IMR-90 (cell line): ENCODE measurements at regions not wholly inside any gene's neighbourhood (a gene's known extent, or its start where the extent isn't known, plus 50 kb on each side); places are given as distances from the start of the nearest gene placed in this dataset.

Experiments used
- ATAC-seq: fragments of 200-7000 bp; cut with Tn5 transposase; 2 replicates; pipeline ENCODE4 v1.9.1; 2020; ENCODE audit warnings: low read depth, mild to moderate bottlenecking, moderate library complexity
- BruUV-seq: library from RNA; stranded (reverse); fragments of 400-500 nt; replicated peaks from 2 replicates; lab custom pipeline; 2021; lab: Mats Ljungman, UMichigan
- CTCF ChIA-PET: fragments of 300-600 bp; formaldehyde crosslinking; extraction: SDS; loops from one replicate; lab custom pipeline; 2021; ENCODE audit warnings: antibody characterized with exemption; lab: Yijun Ruan, JAX
- POLR2A ChIA-PET: fragments of 300-600 bp; sonication (Branson Sonifier 250); formaldehyde crosslinking; loops from one replicate; lab custom pipeline; 2022; ENCODE audit warnings: antibody characterized with exemption; ENCODE audit not compliant: unreplicated experiment; lab: Charles Lee
- DNase-seq: peaks from one replicate; pipeline ENCODE4 v3.0.0; 2013
- H2AFZ ChIP-seq: replicated peaks from 2 replicates; pipeline ENCODE3; 2013; ENCODE audit warnings: low read length, mild to moderate bottlenecking; ENCODE audit not compliant: poor library complexity
- H2AK5ac ChIP-seq: 2 replicates; pipeline ENCODE4 v1.6.1; 2013; ENCODE audit warnings: low read depth, low read length, inconsistent platforms
- H2AK9ac ChIP-seq: replicated peaks from 2 replicates; pipeline ENCODE3; 2013; ENCODE audit warnings: mild to moderate bottlenecking, low read depth, low read length, moderate library complexity; ENCODE audit not compliant: poor library complexity
- H2BK120ac ChIP-seq: 2 replicates; pipeline ENCODE4 v1.6.1; 2013; ENCODE audit warnings: low read depth, low read length, inconsistent platforms
- H2BK15ac ChIP-seq: 3 replicates; pipeline ENCODE4 v1.6.1; 2013; ENCODE audit warnings: low read depth, low read length, inconsistent platforms
- H2BK20ac ChIP-seq: 2 replicates; pipeline ENCODE4 v1.6.1; 2013; ENCODE audit warnings: low read depth, mild to moderate bottlenecking, inconsistent platforms, low read length, moderate library complexity
- H2BK5ac ChIP-seq: 2 replicates; pipeline ENCODE4 v1.6.1; 2013; ENCODE audit warnings: mild to moderate bottlenecking, low read depth, low read length, inconsistent platforms; ENCODE audit not compliant: poor library complexity, severe bottlenecking
- H3K14ac ChIP-seq: replicated peaks from 2 replicates; pipeline ENCODE4 v1.6.1; 2013; ENCODE audit warnings: low read depth, low read length, inconsistent platforms
- H3K18ac ChIP-seq: 2 replicates; pipeline ENCODE4 v1.6.1; 2013; ENCODE audit warnings: low read depth, low read length, control low read depth
- H3K23ac ChIP-seq: 2 replicates; pipeline ENCODE4 v1.6.1; 2013; ENCODE audit warnings: low read depth, low read length, inconsistent platforms
- H3K27ac ChIP-seq: 2 replicates; pipeline ENCODE4 v1.5.1; 2013; ENCODE audit warnings: mild to moderate bottlenecking, control low read depth, low read length; ENCODE audit not compliant: insufficient read depth
- H3K27me3 ChIP-seq: 2 replicates; pipeline ENCODE4 v1.6.1; 2013; ENCODE audit warnings: low read length; ENCODE audit not compliant: control insufficient read depth, insufficient read depth
- H3K36me3 ChIP-seq: 2 replicates; pipeline ENCODE4 v1.6.1; 2013; ENCODE audit warnings: low read length, mixed read lengths; ENCODE audit not compliant: control insufficient read depth, insufficient read depth
- H3K4ac ChIP-seq: 2 replicates; pipeline ENCODE4 v1.6.1; 2013; ENCODE audit warnings: low read depth, low read length, inconsistent platforms
- H3K4me1 ChIP-seq: 2 replicates; pipeline ENCODE4 v1.6.1; 2013; ENCODE audit warnings: low read length, mixed read lengths; ENCODE audit not compliant: control insufficient read depth, insufficient read depth
- H3K4me2 ChIP-seq: 2 replicates; pipeline ENCODE4 v1.6.1; 2013; ENCODE audit warnings: low read depth, mild to moderate bottlenecking, control low read depth, low read length, moderate library complexity
- H3K4me3 ChIP-seq: 2 replicates; pipeline ENCODE4 v1.5.1; 2013; ENCODE audit warnings: low read depth, mild to moderate bottlenecking, control low read depth, low read length, moderate library complexity; ENCODE audit not compliant: insufficient read depth
- H3K56ac ChIP-seq: 2 replicates; pipeline ENCODE4 v1.6.1; 2013; ENCODE audit warnings: low read length, inconsistent platforms; ENCODE audit not compliant: insufficient read depth; ENCODE audit errors: extremely low read depth
- H3K79me1 ChIP-seq, 2 experiments: 2 replicates each; pipeline ENCODE4 v1.6.1; 2013; ENCODE audit warnings: low read length in 2 of 2, inconsistent platforms in 1 of 2, low read depth in 1 of 2
- H3K9ac ChIP-seq: 2 replicates; pipeline ENCODE4 v1.6.1; 2013; ENCODE audit warnings: low read depth, low read length, control low read depth
- H3K9me1 ChIP-seq: 2 replicates; pipeline ENCODE4 v1.6.1; 2013; ENCODE audit warnings: low read length, inconsistent platforms; ENCODE audit not compliant: insufficient read depth
- H3K9me3 ChIP-seq: 2 replicates; pipeline ENCODE4 v1.6.1; 2013; ENCODE audit warnings: low read length; ENCODE audit not compliant: control insufficient read depth, insufficient read depth
- H4K20me1 ChIP-seq: 2 replicates; pipeline ENCODE4 v1.6.1; 2013; ENCODE audit warnings: low read length, inconsistent platforms; ENCODE audit not compliant: insufficient read depth
- H4K5ac ChIP-seq: 2 replicates; pipeline ENCODE4 v1.6.1; 2013; ENCODE audit warnings: mild to moderate bottlenecking, low read depth, low read length, control low read depth
- H4K8ac ChIP-seq, 2 experiments: 2 replicates each; pipeline ENCODE4 v1.6.1; 2013; ENCODE audit warnings: low read depth in 2 of 2, low read length in 2 of 2, control low read depth in 1 of 2, inconsistent platforms in 1 of 2
- H4K91ac ChIP-seq: 2 replicates; pipeline ENCODE4 v1.6.1; 2013; ENCODE audit warnings: low read depth, low read length, inconsistent platforms; ENCODE audit not compliant: insufficient read depth
- BHLHE40 ChIP-seq: fragments of 150-350 bp; IDR thresholded peaks from 2 replicates; pipeline ENCODE4 v1.6.1; 2016; ENCODE audit warnings: mild to moderate bottlenecking, low read depth, low read length
- CEBPB ChIP-seq: IDR thresholded peaks from 2 replicates; pipeline ENCODE4 v1.6.1; 2012; ENCODE audit warnings: low read depth, low read length, improper control_type of control experiment
- CHD1 ChIP-seq: IDR thresholded peaks from 2 replicates; pipeline ENCODE4 v1.6.1; 2012; ENCODE audit warnings: low read depth, low read length, improper control_type of control experiment
- FOS ChIP-seq: fragments of 150-350 bp; IDR thresholded peaks from 2 replicates; pipeline ENCODE4 v1.6.1; 2016; ENCODE audit warnings: low read depth, low read length
- MAFK ChIP-seq: IDR thresholded peaks from 2 replicates; pipeline ENCODE4 v1.6.1; 2012; ENCODE audit warnings: low read depth, low read length, improper control_type of control experiment
- MAZ ChIP-seq: IDR thresholded peaks from 2 replicates; pipeline ENCODE4 v1.6.1; 2012; ENCODE audit warnings: low read depth, mild to moderate bottlenecking, low read length, improper control_type of control experiment, moderate library complexity, borderline replicate concordance
- MXI1 ChIP-seq: IDR thresholded peaks from 2 replicates; pipeline ENCODE4 v1.6.1; 2012; ENCODE audit warnings: low read depth, mild to moderate bottlenecking, low read length, moderate library complexity, borderline replicate concordance
- NFE2L2 ChIP-seq: fragments of 150-350 bp; IDR thresholded peaks from 2 replicates; pipeline ENCODE4 v1.6.1; 2016; ENCODE audit warnings: low read depth, mild to moderate bottlenecking, low read length
- POLR2A ChIP-seq: IDR thresholded peaks from 2 replicates; pipeline ENCODE4 v1.6.1; 2012; ENCODE audit warnings: mild to moderate bottlenecking, low read depth, low read length
- RAD21 ChIP-seq: IDR thresholded peaks from 2 replicates; pipeline ENCODE4 v1.6.1; 2012; ENCODE audit warnings: low read length, improper control_type of control experiment
- RCOR1 ChIP-seq: IDR thresholded peaks from 2 replicates; pipeline ENCODE4 v1.6.1; 2012; ENCODE audit warnings: mild to moderate bottlenecking, low read length, improper control_type of control experiment; ENCODE audit not compliant: insufficient replicate concordance
- RFX5 ChIP-seq: IDR thresholded peaks from 2 replicates; pipeline ENCODE4 v1.8.0; 2012; ENCODE audit warnings: low read depth, mild to moderate bottlenecking, low read length, moderate library complexity
- SMC3 ChIP-seq: fragments of 150-350 bp; IDR thresholded peaks from 2 replicates; pipeline ENCODE4 v1.6.1; 2016; ENCODE audit warnings: low read depth, mild to moderate bottlenecking, antibody characterized with exemption, low read length, moderate library complexity
- WGBS, 2 experiments: methylation state at CpG; one replicate each; pipeline versions ENCODE4 v1.1.5 to v1.1.7; 2013; ENCODE audit warnings: missing lambda C conversion rate in 2 of 2; ENCODE audit not compliant: insufficient read length in 1 of 2; ENCODE audit errors: extremely low coverage in 2 of 2; 5-methylcytosine and 5-hydroxymethylcytosine counted together
- dilution Hi-C: fragments of 300-500 bp; cut with HindIII; formaldehyde crosslinking; loops from one replicate; pipeline ENCODE4 v1.14.3; 2018; ENCODE audit warnings: low sequenced_read_pairs; ENCODE audit not compliant: unreplicated experiment
- in situ Hi-C: fragments of 300-500 bp; cut with MboI; formaldehyde crosslinking; loops from 3 replicates; pipeline ENCODE4 v1.14.3; 2019; ENCODE audit warnings: low sequenced_read_pairs, inconsistent platforms, mixed read lengths
- intact Hi-C: fragments of 100-400 bp; cut with micrococcal nuclease; formaldehyde crosslinking; loops from 2 replicates; pipeline ENCODE4 v1.10.0; 2022
- TF ChIP-seq, protein P1 (sequence below): conservative IDR thresholded peaks from 2 replicates; pipeline ENCODE4 v1.5.1; 2012; ENCODE audit warnings: mild to moderate bottlenecking, low read depth, low read length, improper control_type of control experiment
- TF ChIP-seq, protein P2 (sequence below): fragments of 150-350 bp; IDR thresholded peaks from 2 replicates; pipeline ENCODE4 v1.6.1; 2016; ENCODE audit warnings: low read depth, mild to moderate bottlenecking, low read length, moderate library complexity, borderline replicate concordance
- TF ChIP-seq, protein P3 (sequence below): fragments of 150-350 bp; IDR thresholded peaks from 2 replicates; pipeline ENCODE4 v1.6.1; 2017; ENCODE audit warnings: mild to moderate bottlenecking, antibody characterized with exemption, low read length, low read depth

DNA sequence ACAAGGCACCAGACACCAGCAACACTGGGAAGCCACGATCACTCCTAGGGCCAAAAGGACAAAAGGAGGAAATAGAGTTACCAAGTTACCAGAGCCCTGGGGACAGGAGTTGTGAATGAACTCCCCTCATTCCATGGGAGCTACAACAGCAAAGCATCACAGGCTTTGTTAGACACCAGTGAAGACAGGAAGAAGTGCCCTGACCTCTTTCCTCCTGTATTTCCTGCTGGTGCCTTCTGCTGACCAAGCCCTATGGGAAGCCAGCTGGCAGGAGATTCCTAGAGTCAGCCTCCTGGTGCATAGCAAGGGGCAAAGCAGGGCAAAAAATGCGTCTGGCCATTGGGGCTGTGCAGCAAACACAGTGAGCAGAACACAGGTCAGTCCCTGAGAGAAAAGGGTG is 374.7 kb downstream of the ZSWIM6 start:
- dilution Hi-C loops: no loop called here
- Histone ChIP-seq H3K14ac (no peak overlapping the region), H2AK9ac (no peak overlapping the region), H2BK5ac (no peak overlapping the region), H3K36me3 (no peaks in the 10 kb centered on the region), H3K4me3 (no peak overlapping the region), H3K23ac (no peak overlapping the region), H4K20me1 (no peaks in the 10 kb centered on the region), H2BK20ac (no peak overlapping the region), H3K79me1 (no peaks in the 10 kb centered on the region), H3K27ac (no peak overlapping the region), H2AFZ (no peak overlapping the region), H2AK5ac (no peak overlapping the region), H4K8ac (no peak overlapping the region), H3K4me2 (no peak overlapping the region), H3K27me3 (peaks cover 2% of the 10 kb centered on the region), H2BK15ac (no peak overlapping the region), H3K4ac (no peak overlapping the region), H3K9me1 (no peaks in the 10 kb centered on the region), H3K9me3 (no peaks in the 10 kb centered on the region), H3K9ac (no peak overlapping the region), H3K56ac (no peak overlapping the region), H4K91ac (no peak overlapping the region), H3K18ac (no peak overlapping the region), H4K5ac (no peak overlapping the region), H3K4me1 (no peaks in the 10 kb centered on the region), H2BK120ac (no peak overlapping the region)
- BruUV-seq: no TSS peak
- ChIA-PET POLR2A (no interaction called here), CTCF (no interaction called here)
- ATAC-seq (no peak), DNase-seq (no peak)
- TF ChIP-seq RFX5 (no peak), MAFK (no peak), BHLHE40 (no peak), CHD1 (no peak), CEBPB (no peak), MXI1 (no peak), MAZ (no peak), SMC3 (no peak), POLR2A (no peak), RCOR1 (no peak), RAD21 (no peak), NFE2L2 (no peak), FOS (no peak)
- TF ChIP-seq, protein P1, sequence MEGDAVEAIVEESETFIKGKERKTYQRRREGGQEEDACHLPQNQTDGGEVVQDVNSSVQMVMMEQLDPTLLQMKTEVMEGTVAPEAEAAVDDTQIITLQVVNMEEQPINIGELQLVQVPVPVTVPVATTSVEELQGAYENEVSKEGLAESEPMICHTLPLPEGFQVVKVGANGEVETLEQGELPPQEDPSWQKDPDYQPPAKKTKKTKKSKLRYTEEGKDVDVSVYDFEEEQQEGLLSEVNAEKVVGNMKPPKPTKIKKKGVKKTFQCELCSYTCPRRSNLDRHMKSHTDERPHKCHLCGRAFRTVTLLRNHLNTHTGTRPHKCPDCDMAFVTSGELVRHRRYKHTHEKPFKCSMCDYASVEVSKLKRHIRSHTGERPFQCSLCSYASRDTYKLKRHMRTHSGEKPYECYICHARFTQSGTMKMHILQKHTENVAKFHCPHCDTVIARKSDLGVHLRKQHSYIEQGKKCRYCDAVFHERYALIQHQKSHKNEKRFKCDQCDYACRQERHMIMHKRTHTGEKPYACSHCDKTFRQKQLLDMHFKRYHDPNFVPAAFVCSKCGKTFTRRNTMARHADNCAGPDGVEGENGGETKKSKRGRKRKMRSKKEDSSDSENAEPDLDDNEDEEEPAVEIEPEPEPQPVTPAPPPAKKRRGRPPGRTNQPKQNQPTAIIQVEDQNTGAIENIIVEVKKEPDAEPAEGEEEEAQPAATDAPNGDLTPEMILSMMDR: no peak
- TF ChIP-seq, protein P2, sequence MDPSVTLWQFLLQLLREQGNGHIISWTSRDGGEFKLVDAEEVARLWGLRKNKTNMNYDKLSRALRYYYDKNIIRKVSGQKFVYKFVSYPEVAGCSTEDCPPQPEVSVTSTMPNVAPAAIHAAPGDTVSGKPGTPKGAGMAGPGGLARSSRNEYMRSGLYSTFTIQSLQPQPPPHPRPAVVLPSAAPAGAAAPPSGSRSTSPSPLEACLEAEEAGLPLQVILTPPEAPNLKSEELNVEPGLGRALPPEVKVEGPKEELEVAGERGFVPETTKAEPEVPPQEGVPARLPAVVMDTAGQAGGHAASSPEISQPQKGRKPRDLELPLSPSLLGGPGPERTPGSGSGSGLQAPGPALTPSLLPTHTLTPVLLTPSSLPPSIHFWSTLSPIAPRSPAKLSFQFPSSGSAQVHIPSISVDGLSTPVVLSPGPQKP: no peak
- TF ChIP-seq, protein P3, sequence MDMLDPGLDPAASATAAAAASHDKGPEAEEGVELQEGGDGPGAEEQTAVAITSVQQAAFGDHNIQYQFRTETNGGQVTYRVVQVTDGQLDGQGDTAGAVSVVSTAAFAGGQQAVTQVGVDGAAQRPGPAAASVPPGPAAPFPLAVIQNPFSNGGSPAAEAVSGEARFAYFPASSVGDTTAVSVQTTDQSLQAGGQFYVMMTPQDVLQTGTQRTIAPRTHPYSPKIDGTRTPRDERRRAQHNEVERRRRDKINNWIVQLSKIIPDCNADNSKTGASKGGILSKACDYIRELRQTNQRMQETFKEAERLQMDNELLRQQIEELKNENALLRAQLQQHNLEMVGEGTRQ: no peak
- WGBS, 2 experiments: 44% methylated on average over 1 of the region's 2 CpGs; no CpG with 5 or more reads in 1 of the 2 experiments
- in situ Hi-C loops: no loop called here
- intact Hi-C loops: no loop called here
